ENCODE measurements at regions not wholly inside any gene's neighbourhood (a gene's known extent, or its start where the extent isn't known, plus 50 kb on each side); places are given as distances from the start of the nearest gene placed in this dataset.
"Not testable (repeated sequence)": the region's sequence is repeated elsewhere in the genome, so short reads cannot be mapped to it uniquely, and the experiment has no call there.

DNA sequence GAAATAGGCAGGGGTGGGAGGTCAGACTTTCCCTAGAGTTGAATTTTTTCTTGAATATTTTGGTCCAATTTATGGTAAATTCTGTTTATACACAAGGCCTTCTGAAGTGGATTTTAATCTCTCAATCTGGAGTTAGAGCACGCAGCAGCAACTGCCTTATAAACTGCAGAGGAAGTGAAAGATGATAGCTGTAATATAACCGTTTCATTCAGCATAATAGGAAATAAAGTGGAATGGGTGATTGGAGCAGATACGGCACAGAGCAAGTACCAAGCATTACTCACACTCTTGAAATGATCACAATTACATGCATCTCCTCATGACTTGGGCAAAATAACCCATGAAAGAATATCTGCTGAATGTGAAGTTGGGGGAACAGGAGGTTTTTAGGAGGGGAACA lies 106.8 kb downstream of the ARRDC4 start:
- no peaks in the 10 kb centered on the region for H3K36me3 ChIP-seq (ENCODE audit: control insufficient read depth in 1 of 2, insufficient read depth in 2 of 2, low read length in 2 of 2)
- no peaks in the 10 kb centered on the region for H3K27me3 ChIP-seq (ENCODE audit: low read depth, low read length)
- peaks cover 0 to 3% of the 10 kb centered on the region in 2 donors for H3K9me3 ChIP-seq (ENCODE audit: control insufficient read depth in 1 of 2, low read length in 2 of 2)
- no peak overlapping the region for H3K4me3 ChIP-seq (ENCODE audit: low read depth in 1 of 2, low read length in 2 of 2)
- H3K27ac ChIP-seq (ENCODE audit: low read length) = no peak overlapping the region
- no peaks in the 10 kb centered on the region for H3K4me1 ChIP-seq (ENCODE audit: control insufficient read depth in 1 of 2, insufficient read depth in 2 of 2, low read length in 2 of 2)

DNA sequence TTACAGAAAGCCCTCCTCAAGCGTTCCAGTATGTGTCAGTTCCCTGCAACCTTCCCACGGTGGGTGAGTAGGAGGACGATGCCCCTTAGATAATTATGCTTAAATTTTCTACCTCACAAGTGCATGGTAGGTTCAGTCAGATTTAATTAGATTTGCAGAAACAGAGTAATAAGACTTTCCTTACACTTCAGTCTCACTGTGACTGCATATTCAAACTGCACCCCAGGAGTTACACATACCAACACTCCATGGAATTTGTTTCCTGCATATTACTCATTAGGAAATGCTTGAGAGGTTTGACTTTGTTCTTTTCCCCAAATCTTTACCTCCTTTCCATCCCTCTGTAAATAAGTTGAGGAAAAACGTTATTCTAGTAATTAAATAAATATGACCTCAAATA lies 108.8 kb downstream of the ARRDC4 start:
- no peaks in the 10 kb centered on the region for H3K27me3 ChIP-seq (ENCODE audit: low read depth, low read length)
- no peaks in the 10 kb centered on the region for H3K4me1 ChIP-seq (ENCODE audit: control insufficient read depth in 1 of 2, insufficient read depth in 2 of 2, low read length in 2 of 2)
- H3K36me3 ChIP-seq (ENCODE audit: control insufficient read depth in 1 of 2, insufficient read depth in 2 of 2, low read length in 2 of 2) = no peaks in the 10 kb centered on the region
- no peak overlapping the region for H3K4me3 ChIP-seq (ENCODE audit: low read depth in 1 of 2, low read length in 2 of 2)
- no peak overlapping the region for H3K27ac ChIP-seq (ENCODE audit: low read length)
- H3K9me3 ChIP-seq (ENCODE audit: control insufficient read depth in 1 of 2, low read length in 2 of 2) = peaks cover 0 to 3% of the 10 kb centered on the region in 2 donors

DNA sequence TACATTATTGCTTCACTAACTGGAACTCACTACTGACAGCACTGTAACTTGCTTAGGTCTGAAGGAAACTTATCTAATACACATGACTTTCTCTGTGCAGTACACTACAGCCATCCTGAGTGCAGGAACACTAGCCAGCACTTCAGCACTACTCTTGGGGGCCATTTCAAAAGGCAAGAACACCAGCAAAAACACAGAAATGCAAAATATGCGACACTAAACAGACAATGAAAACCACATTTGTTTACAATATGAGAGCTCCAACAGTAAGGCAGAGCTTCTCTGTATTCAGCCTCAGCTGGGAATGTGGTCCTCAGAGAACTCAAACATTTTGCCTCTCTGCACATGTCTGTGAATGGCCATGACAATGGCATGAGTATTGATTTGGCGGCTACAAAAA lies 109.6 kb downstream of the ARRDC4 start:
- Histone ChIP-seq H3K9me3 (ENCODE audit: control insufficient read depth in 1 of 2, low read length in 2 of 2) (peaks cover 0 to 3% of the 10 kb centered on the region in 2 donors), H3K27me3 (ENCODE audit: low read depth, low read length) (no peaks in the 10 kb centered on the region), H3K4me1 (ENCODE audit: control insufficient read depth in 1 of 2, insufficient read depth in 2 of 2, low read length in 2 of 2) (no peaks in the 10 kb centered on the region), H3K27ac (ENCODE audit: low read length) (no peak overlapping the region), H3K4me3 (ENCODE audit: low read depth in 1 of 2, low read length in 2 of 2) (no peak overlapping the region), H3K36me3 (ENCODE audit: control insufficient read depth in 1 of 2, insufficient read depth in 2 of 2, low read length in 2 of 2) (no peaks in the 10 kb centered on the region)

DNA sequence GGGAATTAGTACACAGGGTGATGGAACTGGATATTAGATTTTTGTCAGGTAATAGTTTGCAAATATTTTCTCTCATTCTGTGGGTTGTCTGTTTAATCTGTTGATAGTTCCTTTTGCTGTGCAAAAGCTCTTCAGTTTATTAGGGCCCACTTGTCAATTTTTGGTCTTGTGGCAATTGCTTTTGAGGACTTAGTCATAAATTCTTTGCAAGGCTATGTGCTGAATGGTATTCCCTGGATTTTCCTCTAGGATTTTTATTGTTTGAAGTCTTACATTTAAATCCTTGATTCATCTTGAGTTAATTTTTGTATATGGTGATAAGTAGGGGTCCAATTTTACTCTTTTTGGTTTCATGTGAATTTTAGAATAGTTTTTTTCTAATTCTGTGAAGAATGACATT lies 111.3 kb downstream of the ARRDC4 start:
- no peak overlapping the region for H3K4me3 ChIP-seq (ENCODE audit: low read depth in 1 of 2, low read length in 2 of 2)
- peaks cover 0 to 3% of the 10 kb centered on the region in 2 donors for H3K9me3 ChIP-seq (ENCODE audit: control insufficient read depth in 1 of 2, low read length in 2 of 2)
- H3K4me1 ChIP-seq (ENCODE audit: control insufficient read depth in 1 of 2, insufficient read depth in 2 of 2, low read length in 2 of 2) = peaks cover 0 to 3% of the 10 kb centered on the region in 2 donors

DNA sequence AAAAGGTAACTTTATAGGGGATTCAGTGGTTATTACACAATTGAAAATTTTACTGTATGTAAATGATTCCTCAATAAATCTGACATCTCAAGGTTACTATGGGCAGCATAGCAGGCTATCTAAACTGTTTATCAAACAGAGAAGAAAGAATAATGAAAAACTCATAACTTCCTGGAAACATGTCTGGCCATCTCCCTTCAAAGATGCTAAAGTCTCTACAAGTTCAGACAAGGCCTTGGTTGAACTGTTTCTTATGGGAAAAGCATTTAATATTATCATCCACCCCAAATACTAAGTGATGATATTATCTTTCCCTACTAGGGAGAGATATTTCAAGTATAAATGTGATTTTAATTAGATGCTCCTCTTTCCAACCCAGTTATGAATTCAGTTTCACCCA lies 114.9 kb downstream of the ARRDC4 start:
- no peak overlapping the region for H3K27ac ChIP-seq (ENCODE audit: low read length)
- H3K36me3 ChIP-seq (ENCODE audit: control insufficient read depth in 1 of 2, insufficient read depth in 2 of 2, low read length in 2 of 2) = no peaks in the 10 kb centered on the region
- no peaks in the 10 kb centered on the region for H3K27me3 ChIP-seq (ENCODE audit: low read depth, low read length)
- H3K4me1 ChIP-seq (ENCODE audit: control insufficient read depth in 1 of 2, insufficient read depth in 2 of 2, low read length in 2 of 2) = peaks cover 0 to 5% of the 10 kb centered on the region in 2 donors
- no peaks in the 10 kb centered on the region for H3K9me3 ChIP-seq (ENCODE audit: control insufficient read depth in 1 of 2, low read length in 2 of 2)
- no peak overlapping the region for H3K4me3 ChIP-seq (ENCODE audit: low read depth in 1 of 2, low read length in 2 of 2)

More for the DNA sequence above, 111.3 kb downstream of the ARRDC4 start:
- no peak overlapping the region for H3K27ac ChIP-seq (ENCODE audit: low read length)
- no peaks in the 10 kb centered on the region for H3K27me3 ChIP-seq (ENCODE audit: low read depth, low read length)
- no peaks in the 10 kb centered on the region for H3K36me3 ChIP-seq (ENCODE audit: control insufficient read depth in 1 of 2, insufficient read depth in 2 of 2, low read length in 2 of 2)

DNA sequence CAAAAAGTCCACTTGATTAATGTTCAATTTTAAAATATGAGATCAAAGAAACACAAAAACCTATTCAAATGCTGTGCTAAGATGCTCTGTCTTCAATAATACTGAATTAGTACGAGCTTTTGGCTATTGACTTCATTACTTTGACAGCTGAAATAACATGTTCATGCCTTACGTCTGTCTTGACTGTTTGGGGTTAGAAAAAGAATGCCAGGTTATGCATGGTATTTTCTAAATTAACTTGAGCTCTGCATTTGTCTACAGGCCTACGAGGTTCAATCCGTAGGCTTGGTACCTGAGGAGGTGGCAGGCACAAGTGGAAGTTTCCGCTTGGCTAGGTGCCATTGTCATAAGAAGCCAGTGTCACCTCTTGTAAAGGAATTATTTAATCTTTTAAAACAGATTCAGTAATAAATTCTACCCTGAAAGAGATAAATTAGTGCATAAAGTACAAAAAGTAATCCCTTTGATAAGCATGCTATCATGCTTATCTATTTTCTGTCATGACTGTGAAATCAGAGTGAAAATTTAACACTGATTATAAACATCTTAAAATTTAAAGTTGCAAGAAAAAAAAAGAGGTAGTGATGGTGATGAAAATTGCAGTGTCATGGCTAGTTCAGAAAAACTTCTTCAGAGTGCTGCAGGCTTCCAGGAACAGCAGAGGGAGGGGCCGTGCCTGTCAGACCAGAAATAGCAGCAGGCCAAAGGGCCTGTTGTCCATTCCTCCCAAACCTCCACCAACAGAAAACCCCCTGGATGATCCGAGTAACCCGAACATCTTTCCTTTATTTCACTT lies 115.7 kb downstream of the ARRDC4 start:
- Histone ChIP-seq H3K27me3 (ENCODE audit: low read depth, low read length) (no peaks in the 10 kb centered on the region), H3K9me3 (ENCODE audit: control insufficient read depth in 1 of 2, low read length in 2 of 2) (no peaks in the 10 kb centered on the region), H3K4me1 (ENCODE audit: control insufficient read depth in 1 of 2, insufficient read depth in 2 of 2, low read length in 2 of 2) (peaks cover 0 to 5% of the 10 kb centered on the region in 2 donors), H3K27ac (ENCODE audit: low read length) (peak overlapping the region; percentile 45), H3K4me3 (ENCODE audit: low read depth in 1 of 2, low read length in 2 of 2) (no peak overlapping the region), H3K36me3 (ENCODE audit: control insufficient read depth in 1 of 2, insufficient read depth in 2 of 2, low read length in 2 of 2) (no peaks in the 10 kb centered on the region)

DNA sequence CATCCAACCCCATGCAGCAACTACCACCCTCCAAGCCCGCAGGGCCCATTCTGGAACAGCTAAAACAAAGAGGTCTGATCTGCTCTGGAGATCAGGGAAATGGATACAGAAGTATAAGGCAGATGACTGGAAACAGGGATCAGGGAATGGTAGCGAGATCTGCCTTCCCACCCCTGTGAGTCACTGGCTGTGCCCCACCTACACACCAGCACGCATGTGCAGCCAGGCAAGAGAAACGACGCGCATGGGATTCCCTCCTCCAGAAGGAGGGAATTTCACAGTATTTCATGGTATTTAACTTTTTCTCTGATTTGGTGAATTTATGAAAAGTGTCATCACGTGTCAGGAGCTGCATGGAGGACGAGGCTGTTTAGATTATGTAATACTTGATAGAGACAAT lies 116.7 kb downstream of the ARRDC4 start:
- Histone ChIP-seq H3K27ac (ENCODE audit: low read length) (peak overlapping the region; percentile 45), H3K27me3 (ENCODE audit: low read depth, low read length) (no peaks in the 10 kb centered on the region), H3K4me1 (ENCODE audit: control insufficient read depth in 1 of 2, insufficient read depth in 2 of 2, low read length in 2 of 2) (peaks cover 0 to 5% of the 10 kb centered on the region in 2 donors), H3K36me3 (ENCODE audit: control insufficient read depth in 1 of 2, insufficient read depth in 2 of 2, low read length in 2 of 2) (no peaks in the 10 kb centered on the region), H3K4me3 (ENCODE audit: low read depth in 1 of 2, low read length in 2 of 2) (no peak overlapping the region), H3K9me3 (ENCODE audit: control insufficient read depth in 1 of 2, low read length in 2 of 2) (no peaks in the 10 kb centered on the region)

DNA sequence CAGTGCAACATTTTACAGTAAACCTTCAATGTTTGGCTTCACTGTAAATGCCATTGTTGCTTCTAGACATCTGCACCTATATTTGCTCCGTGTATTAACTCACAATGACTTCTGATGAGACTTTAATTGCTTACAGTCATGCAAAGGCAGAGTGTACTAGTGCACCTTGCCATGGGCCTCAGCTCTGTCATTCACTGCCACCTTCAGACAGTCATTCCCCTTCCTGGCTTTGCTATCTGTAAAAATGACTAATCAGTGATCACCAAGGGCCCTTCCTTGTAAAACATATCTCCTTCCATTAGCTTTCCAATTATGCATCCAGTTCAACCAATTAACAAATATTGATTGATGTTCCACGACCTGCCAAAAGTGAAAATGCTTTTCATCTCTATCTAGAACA lies 120.3 kb downstream of the ARRDC4 start:
- no peaks in the 10 kb centered on the region for H3K9me3 ChIP-seq (ENCODE audit: control insufficient read depth in 1 of 2, low read length in 2 of 2)

DNA sequence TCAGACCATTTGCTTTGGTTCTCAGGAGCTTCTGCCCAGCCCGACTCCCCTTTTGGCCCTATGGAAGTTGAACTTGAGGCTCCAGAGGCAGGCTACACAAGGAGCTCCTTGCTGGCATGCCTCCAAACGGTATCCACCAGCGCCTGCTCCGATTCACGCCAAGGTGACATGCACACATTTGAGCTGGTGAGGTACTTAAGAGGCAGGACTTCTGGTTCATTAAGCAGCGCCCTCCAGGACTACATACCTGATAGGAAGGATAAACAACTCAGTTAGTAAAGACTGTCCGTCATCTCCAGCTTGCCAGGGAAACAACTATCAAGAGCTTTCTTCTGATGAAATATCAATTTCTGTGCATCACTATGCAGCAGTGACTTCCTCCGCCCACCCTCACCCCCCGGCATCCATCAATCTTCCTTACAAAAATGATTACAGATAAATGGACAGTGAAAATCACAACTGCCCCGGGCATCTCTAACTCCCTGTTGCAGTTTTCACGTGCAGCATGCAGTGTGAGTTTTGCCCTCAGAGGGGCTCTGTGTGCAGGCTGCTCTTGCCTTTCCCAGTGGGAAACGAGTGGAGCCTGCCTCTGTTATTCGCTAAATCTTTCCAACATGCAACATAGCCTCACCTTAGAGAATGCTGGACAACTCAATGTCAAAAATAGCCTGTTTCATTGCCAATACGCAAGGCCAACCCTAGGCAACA lies 122.9 kb downstream of the ARRDC4 start:
- Histone ChIP-seq H3K27ac (ENCODE audit: low read length) (no peak overlapping the region), H3K9me3 (ENCODE audit: control insufficient read depth in 1 of 2, low read length in 2 of 2) (peaks cover 0 to 8% of the 10 kb centered on the region in 2 donors), H3K27me3 (ENCODE audit: low read depth, low read length) (no peaks in the 10 kb centered on the region), H3K36me3 (ENCODE audit: control insufficient read depth in 1 of 2, insufficient read depth in 2 of 2, low read length in 2 of 2) (no peaks in the 10 kb centered on the region), H3K4me3 (ENCODE audit: low read depth in 1 of 2, low read length in 2 of 2) (no peak overlapping the region), H3K4me1 (ENCODE audit: control insufficient read depth in 1 of 2, insufficient read depth in 2 of 2, low read length in 2 of 2) (no peaks in the 10 kb centered on the region)

More for the DNA sequence above, 120.3 kb downstream of the ARRDC4 start:
- H3K4me1 ChIP-seq (ENCODE audit: control insufficient read depth in 1 of 2, insufficient read depth in 2 of 2, low read length in 2 of 2) = peaks cover 0 to 5% of the 10 kb centered on the region in 2 donors
- no peak overlapping the region for H3K4me3 ChIP-seq (ENCODE audit: low read depth in 1 of 2, low read length in 2 of 2)
- no peaks in the 10 kb centered on the region for H3K27me3 ChIP-seq (ENCODE audit: low read depth, low read length)
- H3K36me3 ChIP-seq (ENCODE audit: control insufficient read depth in 1 of 2, insufficient read depth in 2 of 2, low read length in 2 of 2) = no peaks in the 10 kb centered on the region
- H3K27ac ChIP-seq (ENCODE audit: low read length) = no peak overlapping the region

DNA sequence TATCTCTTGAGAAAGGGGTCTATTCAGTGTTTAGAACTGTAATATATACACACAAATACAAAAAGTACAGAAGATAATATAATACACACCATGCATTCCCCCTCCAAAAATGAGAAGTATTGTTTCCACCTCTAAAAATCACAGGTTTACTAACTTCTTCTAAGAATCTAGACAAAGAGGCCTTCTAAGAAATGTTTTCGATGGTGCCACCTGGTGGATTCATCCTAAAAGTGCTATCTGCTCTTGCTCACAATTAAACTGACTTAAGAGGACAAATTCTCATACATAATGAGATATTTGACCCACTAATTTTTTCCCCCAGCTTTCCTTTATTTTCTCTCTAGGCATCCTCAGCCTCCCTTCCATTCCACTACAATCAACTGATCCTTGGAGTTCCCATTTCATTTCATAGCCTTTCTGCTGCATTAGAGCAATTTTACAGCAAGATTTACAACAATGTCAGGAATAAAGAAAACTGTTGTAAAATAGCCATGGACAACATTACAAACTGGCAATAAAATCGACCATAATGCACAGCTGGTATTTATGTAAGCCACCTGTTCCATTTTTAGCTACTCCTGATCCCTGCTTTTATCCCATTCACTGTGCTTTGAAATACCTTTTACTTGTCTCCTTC lies 124.6 kb downstream of the ARRDC4 start:
- no peaks in the 10 kb centered on the region for H3K36me3 ChIP-seq (ENCODE audit: control insufficient read depth in 1 of 2, insufficient read depth in 2 of 2, low read length in 2 of 2)
- no peak overlapping the region for H3K27ac ChIP-seq (ENCODE audit: low read length)
- H3K9me3 ChIP-seq (ENCODE audit: control insufficient read depth in 1 of 2, low read length in 2 of 2) = peaks cover 0 to 8% of the 10 kb centered on the region in 2 donors
- no peak overlapping the region for H3K4me3 ChIP-seq (ENCODE audit: low read depth in 1 of 2, low read length in 2 of 2)
- H3K27me3 ChIP-seq (ENCODE audit: low read depth, low read length) = no peaks in the 10 kb centered on the region
- H3K4me1 ChIP-seq (ENCODE audit: control insufficient read depth in 1 of 2, insufficient read depth in 2 of 2, low read length in 2 of 2) = no peaks in the 10 kb centered on the region

DNA sequence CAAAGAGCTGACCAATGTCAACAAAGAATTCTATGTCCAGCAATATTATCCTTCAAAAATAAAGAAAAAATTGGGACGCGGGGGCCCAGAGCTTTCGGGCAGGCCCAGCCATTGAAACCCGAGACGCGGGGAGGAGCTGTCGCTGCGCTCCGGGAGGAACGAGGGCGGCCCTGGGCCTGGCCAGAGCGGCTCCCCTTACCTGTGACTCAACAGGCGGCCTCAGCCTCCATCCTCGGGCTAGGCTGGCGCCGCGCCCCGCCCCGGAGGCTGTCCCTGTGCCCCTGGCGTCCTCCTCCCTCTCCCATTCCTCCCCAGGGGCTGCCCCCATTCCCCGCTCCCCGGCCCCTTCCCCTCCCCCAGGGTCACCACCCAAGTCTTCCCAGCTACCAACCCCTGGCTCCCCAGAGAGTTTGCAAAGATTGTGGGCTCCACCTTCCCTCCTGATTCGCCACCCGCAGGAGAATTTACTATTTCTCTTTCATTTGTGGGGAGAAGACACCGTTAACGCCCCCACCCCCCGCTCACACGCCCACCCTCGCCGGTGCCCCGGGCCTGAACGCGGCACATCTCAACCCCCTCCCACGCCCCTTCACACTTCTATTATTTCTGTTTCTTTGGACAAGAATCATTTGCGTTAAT lies 127.9 kb downstream of the ARRDC4 start:
- not testable (repeated sequence) for H3K27ac ChIP-seq (ENCODE audit: low read length); H3K27me3 ChIP-seq (ENCODE audit: low read depth, low read length); H3K36me3 ChIP-seq (ENCODE audit: control insufficient read depth in 1 of 2, insufficient read depth in 2 of 2, low read length in 2 of 2); H3K4me3 ChIP-seq (ENCODE audit: low read depth in 1 of 2, low read length in 2 of 2); H3K4me1 ChIP-seq (ENCODE audit: control insufficient read depth in 1 of 2, insufficient read depth in 2 of 2, low read length in 2 of 2); H3K9me3 ChIP-seq (ENCODE audit: control insufficient read depth in 1 of 2, low read length in 2 of 2)
